Esophagus muscularis mucosa (tissue), 4 donors: ENCODE measurements at regions not wholly inside any gene's neighbourhood (a gene's known extent, or its start where the extent isn't known, plus 50 kb on each side); places are given as distances from the start of the nearest gene placed in this dataset.

Source experiments
- DNase-seq: peaks from one replicate; pipeline ENCODE4 v3.0.0-alpha.2; 2017; ENCODE audit errors: extremely low spot score
- H3K27ac ChIP-seq, 4 donors: fragments of 200-600 bp; sonication (generic); replicated peaks in 1 of 4; 1 replicate in 3 of 4; 2 replicates in 1 of 4; pipeline ENCODE4 v1.5.1; 2016 to 2019; ENCODE audit warnings: mild to moderate bottlenecking in 1 of 4
- H3K27me3 ChIP-seq, 4 donors: fragments of 200-600 bp; sonication (generic); one replicate each; pipeline versions ENCODE4 v1.5.1 to v1.6.0; 2016 to 2019
- H3K36me3 ChIP-seq, 4 donors: fragments of 200-600 bp; sonication (generic); one replicate each; pipeline ENCODE4 v1.5.1; 2016 to 2019
- H3K4me1 ChIP-seq, 4 donors: fragments of 200-600 bp; sonication (generic); one replicate each; pipeline ENCODE4 v1.5.1; 2016 to 2019
- H3K4me3 ChIP-seq, 4 donors: fragments of 200-600 bp; sonication (generic); 1 replicate in 2 of 4; 2 replicates in 2 of 4; pipeline ENCODE4 v1.5.1; 2016 to 2019; ENCODE audit warnings: mild to moderate bottlenecking in 4 of 4, moderate library complexity in 1 of 4
- H3K9me3 ChIP-seq, 4 donors: fragments of 200-600 bp; sonication (generic); 1 replicate in 3 of 4; 2 replicates in 1 of 4; pipeline ENCODE4 v1.5.1; 2016 to 2019
- EP300 ChIP-seq: sonication (generic); formaldehyde crosslinking; IDR thresholded peaks from one replicate; pipeline ENCODE4 v1.6.1; 2017; ENCODE audit warnings: antibody characterized with exemption
- POLR2A ChIP-seq: fragments of 450-650 bp; IDR thresholded peaks from one replicate; pipeline ENCODE4 v1.6.1; 2017; ENCODE audit warnings: antibody characterized with exemption, moderate library complexity, mild to moderate bottlenecking, low read depth
- POLR2AphosphoS5 ChIP-seq, 2 donors: sonication (generic); formaldehyde crosslinking; IDR thresholded peaks; one replicate each; pipeline ENCODE4 v1.6.1; 2017; ENCODE audit warnings: antibody characterized with exemption in 2 of 2
- whole genome bisulfite sequencing: methylation state at CpG from one replicate; pipeline ENCODE4 v1.1.5; 2018; 5-methylcytosine and 5-hydroxymethylcytosine counted together
- intact Hi-C: fragments of 100-400 bp; cut with DNase I; formaldehyde crosslinking; loops from one replicate; pipeline ENCODE4 v1.15.1; 2023
- TF ChIP-seq, protein P1 (sequence below), 3 experiments: fragments of 200-600 bp in 2 of 3; fragments of 450-650 bp in 1 of 3; sonication (generic) in 2 of 3; IDR thresholded peaks; one replicate each; pipeline ENCODE4 v1.5.1; 2017 to 2019; ENCODE audit warnings: antibody characterized with exemption in 3 of 3, mild to moderate bottlenecking in 2 of 3, moderate library complexity in 1 of 3

DNA sequence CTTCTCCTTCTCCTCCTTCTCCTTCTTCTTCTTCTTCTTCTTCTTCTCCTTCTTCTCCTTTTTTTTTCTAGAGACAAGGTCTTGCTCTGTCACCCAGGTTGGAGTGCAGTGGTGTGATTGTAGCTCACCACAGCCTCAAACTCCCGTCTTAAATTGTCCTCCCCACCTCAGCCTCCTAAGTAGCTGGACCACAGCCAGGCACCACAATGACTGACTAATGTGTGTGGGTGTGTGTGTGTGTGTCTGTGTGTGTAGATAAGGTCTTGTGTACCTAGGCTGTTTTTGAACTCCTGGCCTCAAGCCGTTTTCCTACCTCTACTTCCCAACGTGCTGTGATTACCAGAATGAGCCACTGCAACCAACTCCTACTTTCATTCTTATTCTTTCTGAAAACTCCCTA lies 390.9 kb downstream of the ADAM29 start:
- H3K27ac ChIP-seq = no peak overlapping the region
- no peak for DNase-seq
- WGBS = 73% methylated on average over 3 of the region's 3 CpGs
- H3K36me3 ChIP-seq = no peaks in the 10 kb centered on the region
- no peak for TF ChIP-seq POLR2AphosphoS5 (IDR thresholded peaks at IDR 0.05)
- TF ChIP-seq, protein P1, sequence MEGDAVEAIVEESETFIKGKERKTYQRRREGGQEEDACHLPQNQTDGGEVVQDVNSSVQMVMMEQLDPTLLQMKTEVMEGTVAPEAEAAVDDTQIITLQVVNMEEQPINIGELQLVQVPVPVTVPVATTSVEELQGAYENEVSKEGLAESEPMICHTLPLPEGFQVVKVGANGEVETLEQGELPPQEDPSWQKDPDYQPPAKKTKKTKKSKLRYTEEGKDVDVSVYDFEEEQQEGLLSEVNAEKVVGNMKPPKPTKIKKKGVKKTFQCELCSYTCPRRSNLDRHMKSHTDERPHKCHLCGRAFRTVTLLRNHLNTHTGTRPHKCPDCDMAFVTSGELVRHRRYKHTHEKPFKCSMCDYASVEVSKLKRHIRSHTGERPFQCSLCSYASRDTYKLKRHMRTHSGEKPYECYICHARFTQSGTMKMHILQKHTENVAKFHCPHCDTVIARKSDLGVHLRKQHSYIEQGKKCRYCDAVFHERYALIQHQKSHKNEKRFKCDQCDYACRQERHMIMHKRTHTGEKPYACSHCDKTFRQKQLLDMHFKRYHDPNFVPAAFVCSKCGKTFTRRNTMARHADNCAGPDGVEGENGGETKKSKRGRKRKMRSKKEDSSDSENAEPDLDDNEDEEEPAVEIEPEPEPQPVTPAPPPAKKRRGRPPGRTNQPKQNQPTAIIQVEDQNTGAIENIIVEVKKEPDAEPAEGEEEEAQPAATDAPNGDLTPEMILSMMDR (IDR thresholded peaks at IDR 0.05) = no peak
- TF ChIP-seq EP300 = no peak
- TF ChIP-seq POLR2A = no peak
- no peaks in the 10 kb centered on the region for H3K27me3 ChIP-seq
- intact Hi-C loops = no loop called here
- H3K4me1 ChIP-seq = no peaks in the 10 kb centered on the region
- no peak overlapping the region for H3K4me3 ChIP-seq
- H3K9me3 ChIP-seq = no peaks in the 10 kb centered on the region

DNA sequence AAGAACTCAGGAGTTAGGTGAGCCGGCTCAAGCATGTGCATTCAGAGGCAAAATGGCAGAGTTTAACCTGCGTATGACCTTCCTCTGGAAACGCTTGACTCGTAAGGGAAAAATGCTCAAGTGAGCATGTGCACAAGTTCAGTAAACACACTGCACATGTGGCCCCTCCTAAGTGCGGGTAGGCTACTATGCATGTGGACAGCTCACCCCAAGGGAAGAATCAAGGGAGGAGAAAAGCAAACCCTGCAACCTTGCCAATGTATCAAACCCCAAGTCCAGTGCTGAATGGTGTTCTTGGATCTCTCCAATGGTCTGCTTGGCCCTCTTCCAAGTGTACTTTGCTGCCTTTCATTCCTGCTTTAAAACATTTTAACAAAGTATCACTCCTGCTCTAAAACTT lies 407.1 kb downstream of the ADAM29 start:
- intact Hi-C loops = no loop called here
- WGBS = 72% methylated on average over 5 of the region's 5 CpGs
- TF ChIP-seq, protein P1 (IDR thresholded peaks at IDR 0.05) = no peak
- no peak for TF ChIP-seq POLR2A
- TF ChIP-seq EP300 = no peak
- no peak for TF ChIP-seq POLR2AphosphoS5 (IDR thresholded peaks at IDR 0.05)

DNA sequence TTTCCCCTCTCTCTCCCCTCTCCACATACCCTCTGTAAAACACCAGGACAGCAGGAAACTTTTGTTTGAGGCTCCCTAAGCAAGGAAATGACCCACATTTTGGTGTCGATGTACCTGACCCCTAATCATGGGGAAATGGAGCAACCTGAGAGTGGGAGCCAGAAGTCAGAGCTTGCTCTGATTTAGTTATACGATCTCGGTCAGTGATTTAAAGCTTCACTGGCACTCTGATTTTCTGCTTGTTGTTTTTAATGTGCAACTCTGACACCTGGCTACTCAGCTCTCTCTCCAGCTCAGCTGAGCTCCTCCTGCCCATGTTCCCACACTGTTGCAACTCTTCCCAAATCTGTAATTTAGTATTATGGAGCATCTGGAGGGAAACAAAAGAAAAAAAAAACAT lies 408.6 kb downstream of the ADAM29 start:
- Histone ChIP-seq H3K4me3 (no peak overlapping the region), H3K4me1 (no peaks in the 10 kb centered on the region), H3K36me3 (no peaks in the 10 kb centered on the region), H3K9me3 (no peaks in the 10 kb centered on the region), H3K27me3 (no peaks in the 10 kb centered on the region), H3K27ac (no peak overlapping the region)
- TF ChIP-seq EP300 (no peak), POLR2AphosphoS5 (IDR thresholded peaks at IDR 0.05) (no peak), POLR2A (no peak)
- TF ChIP-seq, protein P1 (IDR thresholded peaks at IDR 0.05) = no peak
- WGBS = 69% methylated on average over 3 of the region's 3 CpGs
- intact Hi-C loops = no loop called here
- DNase-seq = no peak

More for the DNA sequence above, 407.1 kb downstream of the ADAM29 start:
- H3K4me3 ChIP-seq = no peak overlapping the region
- no peak overlapping the region for H3K27ac ChIP-seq
- no peaks in the 10 kb centered on the region for H3K27me3 ChIP-seq
- H3K9me3 ChIP-seq = no peaks in the 10 kb centered on the region
- no peak for DNase-seq
- H3K4me1 ChIP-seq = no peaks in the 10 kb centered on the region
- H3K36me3 ChIP-seq = no peaks in the 10 kb centered on the region

DNA sequence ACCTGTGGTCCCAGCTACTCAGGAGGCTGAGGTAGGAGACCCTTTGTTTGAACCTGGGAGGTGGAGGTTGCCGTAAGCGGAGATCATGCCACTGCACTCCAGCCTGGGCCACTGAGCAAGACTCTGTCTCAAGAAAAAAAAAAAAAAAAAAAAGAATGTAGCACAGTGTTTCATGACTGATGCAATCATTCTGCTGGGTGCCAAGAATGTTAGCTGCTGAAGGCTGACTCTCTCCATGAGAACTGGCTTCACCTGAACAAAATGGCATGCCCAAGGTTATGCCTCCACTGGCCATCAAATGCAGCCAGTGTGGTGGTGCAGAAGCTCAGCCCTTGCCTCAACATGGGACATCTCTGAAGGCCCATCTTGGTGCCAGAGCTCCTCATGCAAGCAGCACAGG lies 412.1 kb downstream of the ADAM29 start:
- TF ChIP-seq POLR2AphosphoS5 (IDR thresholded peaks at IDR 0.05) = no peak
- TF ChIP-seq, protein P1 (IDR thresholded peaks at IDR 0.05) = no peak
- no peak for TF ChIP-seq EP300
- TF ChIP-seq POLR2A = no peak
- Histone ChIP-seq H3K27me3 (no peaks in the 10 kb centered on the region), H3K4me1 (no peaks in the 10 kb centered on the region), H3K4me3 (no peak overlapping the region), H3K27ac (no peak overlapping the region), H3K36me3 (no peaks in the 10 kb centered on the region), H3K9me3 (no peaks in the 10 kb centered on the region)
- WGBS = 100% methylated on average over 2 of the region's 2 CpGs
- DNase-seq = no peak
- intact Hi-C loops = no loop called here

DNA sequence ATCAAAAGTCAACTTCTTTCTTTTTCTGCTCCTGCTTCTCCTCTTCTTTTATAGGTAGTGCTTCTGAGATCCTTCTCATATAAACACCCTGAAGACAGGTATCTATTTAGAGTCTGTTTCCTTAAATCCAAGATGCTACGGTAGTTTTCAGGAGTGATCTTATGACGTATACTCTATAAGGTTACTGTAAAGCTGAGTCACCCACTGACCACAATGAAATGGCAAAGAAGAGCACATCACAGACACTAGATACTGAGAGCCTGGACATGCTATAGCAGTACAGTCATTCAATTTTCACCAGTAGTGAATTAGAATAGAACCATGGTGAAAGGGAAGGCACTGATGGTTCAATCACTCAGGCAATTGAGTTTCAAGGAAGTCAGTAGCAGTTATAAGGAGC lies 412.5 kb downstream of the ADAM29 start:
- no peaks in the 10 kb centered on the region for H3K9me3 ChIP-seq
- intact Hi-C loops = no loop called here
- TF ChIP-seq, protein P1 (IDR thresholded peaks at IDR 0.05) = no peak
- TF ChIP-seq POLR2A (no peak), EP300 (no peak), POLR2AphosphoS5 (IDR thresholded peaks at IDR 0.05) (no peak)
- no peaks in the 10 kb centered on the region for H3K36me3 ChIP-seq
- no peak overlapping the region for H3K4me3 ChIP-seq
- H3K4me1 ChIP-seq = no peaks in the 10 kb centered on the region
- WGBS = 87% methylated on average over 2 of the region's 2 CpGs
- no peak overlapping the region for H3K27ac ChIP-seq
- H3K27me3 ChIP-seq = no peaks in the 10 kb centered on the region
- DNase-seq = no peak
